ENCODE measurements at regions not wholly inside any gene's neighbourhood (a gene's known extent, or its start where the extent isn't known, plus 50 kb on each side); places are given as distances from the start of the nearest gene placed in this dataset.

GRCh38 chr11:127392575-127392974, 392.0 kb upstream of the KIRREL3 start:
- Histone ChIP-seq H3K4me1 (no peaks in the 10 kb centered on the region), H3K27me3 (no peaks in the 10 kb centered on the region), H3K9me3 (no peaks in the 10 kb centered on the region), H3K4me3 (no peak overlapping the region), H3K36me3 (no peaks in the 10 kb centered on the region), H3K27ac (no peak overlapping the region)
- ATAC-seq (no peak), DNase-seq (no peak), FAIRE-seq (no peak)
- no peak for TF ChIP-seq CTCF (IDR thresholded peaks at IDR 0.05)
- intact Hi-C loops (cut with DNase I), result no loop called here
- 65 to 91% methylated on average over 2 of the region's 2 CpGs for WGBS, 2 donors

- no peaks in the 10 kb centered on the region for H3K36me3 ChIP-seq
- H3K27ac ChIP-seq, result no peak overlapping the region
- H3K4me3 ChIP-seq, result no peak overlapping the region
- TF ChIP-seq CTCF (IDR thresholded peaks at IDR 0.05), result no peak
- no peak for ATAC-seq
- WGBS, 2 donors, result 51 to 66% methylated on average over 4 of the region's 4 CpGs
- H3K4me1 ChIP-seq, result no peaks in the 10 kb centered on the region
- intact Hi-C loops (cut with DNase I), result no loop called here
- no peaks in the 10 kb centered on the region for H3K27me3 ChIP-seq
- no peak for FAIRE-seq
- DNase-seq, result no peak
- H3K9me3 ChIP-seq, result no peaks in the 10 kb centered on the region
Observed at GRCh38 chr11:127390465-127390864, 389.9 kb upstream of the KIRREL3 start.

GRCh38 chr11:127385071-127385470, 384.5 kb upstream of the KIRREL3 start:
- H3K4me3 ChIP-seq, result no peak overlapping the region
- WGBS, 2 donors, result 66 to 80% methylated on average over 10 of the region's 10 CpGs
- intact Hi-C loops (cut with DNase I), result no loop called here
- H3K27ac ChIP-seq, result no peak overlapping the region
- TF ChIP-seq CTCF (IDR thresholded peaks at IDR 0.05), result no peak
- DNase-seq (no peak), ATAC-seq (no peak), FAIRE-seq (no peak)
- no peaks in the 10 kb centered on the region for H3K9me3 ChIP-seq
- H3K4me1 ChIP-seq, result no peaks in the 10 kb centered on the region
- H3K27me3 ChIP-seq, result no peaks in the 10 kb centered on the region
- H3K36me3 ChIP-seq, result no peaks in the 10 kb centered on the region

GRCh38 chr11:127383026-127383425, 382.5 kb upstream of the KIRREL3 start:
- no peak overlapping the region for H3K4me3 ChIP-seq
- no peaks in the 10 kb centered on the region for H3K27me3 ChIP-seq
- FAIRE-seq (no peak), ATAC-seq (no peak), DNase-seq (no peak)
- H3K4me1 ChIP-seq, result no peaks in the 10 kb centered on the region
- H3K36me3 ChIP-seq, result no peaks in the 10 kb centered on the region
- H3K27ac ChIP-seq, result no peak overlapping the region
- no peaks in the 10 kb centered on the region for H3K9me3 ChIP-seq
- intact Hi-C loops (cut with DNase I), result no loop called here
- no peak for TF ChIP-seq CTCF (IDR thresholded peaks at IDR 0.05)
- 37 to 51% methylated on average over 3 of the region's 3 CpGs for WGBS, 2 donors

- Histone ChIP-seq H3K9me3 (no peaks in the 10 kb centered on the region), H3K4me3 (no peak overlapping the region), H3K27me3 (no peaks in the 10 kb centered on the region), H3K4me1 (no peaks in the 10 kb centered on the region), H3K36me3 (no peaks in the 10 kb centered on the region), H3K27ac (no peak overlapping the region)
- no peak for FAIRE-seq
- 62 to 79% methylated on average over 3 of the region's 3 CpGs for WGBS, 2 donors
- TF ChIP-seq CTCF (IDR thresholded peaks at IDR 0.05), result no peak
- no peak for ATAC-seq
- DNase-seq, result no peak
- intact Hi-C loops (cut with DNase I), result no loop called here
Observed at GRCh38 chr11:127381247-127381646, 380.7 kb upstream of the KIRREL3 start.

Measured in pancreas (tissue), 10 donors.